HG03066 (cell line): ENCODE measurements at regions not wholly inside any gene's neighbourhood (a gene's known extent, or its start where the extent isn't known, plus 50 kb on each side); places are given as distances from the start of the nearest gene placed in this dataset.

Experiments used
- ATAC-seq: cut with Tn5 transposase; IDR thresholded peaks from one replicate; pipeline ENCODE4 v1.9.1; 2021; ENCODE audit warnings: low read depth; ENCODE audit not compliant: unreplicated experiment

- no peak for ATAC-seq
These were observed 93.8 kb upstream of the IKZF1 start for GRCh38 chr7:50210706-50211115.

GRCh38 chr7:50209461-50210135, 94.9 kb upstream of the IKZF1 start:
- ATAC-seq, result no peak

GRCh38 chr7:50208378-50208982, 96.0 kb upstream of the IKZF1 start:
- no peak for ATAC-seq

GRCh38 chr7:50207686-50208255, 96.7 kb upstream of the IKZF1 start:
- ATAC-seq, result no peak

- ATAC-seq, result no peak
These were observed 97.3 kb upstream of the IKZF1 start for GRCh38 chr7:50207251-50207564.

GRCh38 chr7:50206453-50207250, 97.9 kb upstream of the IKZF1 start:
- no peak for ATAC-seq

GRCh38 chr7:50205011-50205410, 99.5 kb upstream of the IKZF1 start:
- no peak for ATAC-seq

- ATAC-seq, result no peak
These were observed 99.9 kb upstream of the IKZF1 start for GRCh38 chr7:50204581-50204980.

- ATAC-seq, result no peak
These were observed 101.0 kb upstream of the IKZF1 start for GRCh38 chr7:50203521-50203920.

- no peak for ATAC-seq
These were observed 102.4 kb upstream of the IKZF1 start for GRCh38 chr7:50202052-50202555.

- ATAC-seq, result no peak
These were observed 104.7 kb upstream of the IKZF1 start for GRCh38 chr7:50199824-50200223.

- peak; percentile 82 for ATAC-seq
These were observed 104.5 kb upstream of the ZPBP start for GRCh38 chr7:50197549-50197948.

- ATAC-seq, result no peak
These were observed 103.7 kb upstream of the ZPBP start for GRCh38 chr7:50196719-50197118.

- ATAC-seq, result no peak
These were observed 97.7 kb upstream of the ZPBP start for GRCh38 chr7:50190776-50191175.

- no peak for ATAC-seq
These were observed 96.3 kb upstream of the ZPBP start for GRCh38 chr7:50189371-50189770.

GRCh38 chr7:50185951-50186682, 93.1 kb upstream of the ZPBP start:
- no peak for ATAC-seq

GRCh38 chr7:50185208-50185607, 92.2 kb upstream of the ZPBP start:
- ATAC-seq, result no peak

- ATAC-seq, result no peak
These were observed 91.4 kb upstream of the ZPBP start for GRCh38 chr7:50184271-50184990.

GRCh38 chr7:50182759-50183158, 89.7 kb upstream of the ZPBP start:
- ATAC-seq, result no peak

- ATAC-seq, result no peak
These were observed 88.0 kb upstream of the ZPBP start for GRCh38 chr7:50181081-50181480.
